ENCODE measurements at regions not wholly inside any gene's neighbourhood (a gene's known extent, or its start where the extent isn't known, plus 50 kb on each side); places are given as distances from the start of the nearest gene placed in this dataset.

GRCh38 chr5:3680821-3681220 is 85.2 kb downstream of the IRX1 start:
- Histone ChIP-seq H3K79me1 (ENCODE audit: insufficient read depth, low read depth, low read length, poor library complexity, severe bottlenecking) (no peaks in the 10 kb centered on the region), H2BK20ac (ENCODE audit: low read depth, low read length, poor library complexity, severe bottlenecking) (no peak overlapping the region), H3K9ac (ENCODE audit: extremely low read depth, insufficient read length, low read length) (no peak overlapping the region), H3K56ac (ENCODE audit: insufficient read length, low read depth, low read length) (no peak overlapping the region), H2AK5ac (ENCODE audit: insufficient read length, low read length) (no peak overlapping the region), H3K23me2 (ENCODE audit: insufficient read length, low read depth, low read length, poor library complexity, severe bottlenecking) (no peaks in the 10 kb centered on the region), H2BK120ac (ENCODE audit: low read depth, low read length, poor library complexity, severe bottlenecking) (no peak overlapping the region), H3K23ac (ENCODE audit: insufficient read length, low read depth, low read length) (no peak overlapping the region), H3K27ac (ENCODE audit: insufficient read length, low read depth, low read length) (no peak overlapping the region), H3K4me2 (ENCODE audit: insufficient read depth, insufficient read length, low read length) (no peak overlapping the region), H3K9me3 (ENCODE audit: control insufficient read depth, low read depth, low read length) (no peaks in the 10 kb centered on the region), H4K20me1 (ENCODE audit: control insufficient read depth, insufficient read depth, insufficient read length) (no peaks in the 10 kb centered on the region), H4K5ac (ENCODE audit: insufficient read length, low read depth, low read length) (no peak overlapping the region), H3K14ac (ENCODE audit: insufficient read depth, low read length) (no peak overlapping the region), H3K18ac (ENCODE audit: insufficient read length, low read depth, low read length) (no peak overlapping the region), H2BK5ac (ENCODE audit: insufficient read length, low read length) (no peak overlapping the region), H3K27me3 (ENCODE audit: insufficient read depth, low read length) (no peaks in the 10 kb centered on the region; the same call in 1 of the 2 replicates), H4K91ac (ENCODE audit: insufficient read length, low read depth, low read length) (no peak overlapping the region), H3K79me2 (ENCODE audit: insufficient read depth, low read length) (no peaks in the 10 kb centered on the region), H3K4ac (ENCODE audit: low read depth, low read length) (no peak overlapping the region), H2AFZ (ENCODE audit: low read length) (no peak overlapping the region), H2BK15ac (ENCODE audit: low read depth, low read length) (no peak overlapping the region), H3K4me1 (ENCODE audit: insufficient read depth, low read length) (peaks cover 4% of the 10 kb centered on the region; the same call in 1 of the 2 replicates), H2BK12ac (ENCODE audit: insufficient read length, low read depth, low read length) (no peak overlapping the region), H3T11ph (ENCODE audit: low read length) (no peak overlapping the region), H4K8ac (replicated peaks; ENCODE audit: insufficient read length, low read depth, low read length) (no peak overlapping the region)
- TF ChIP-seq CTCF (conservative IDR thresholded peaks at IDR 0.05), result no peak
- Mint-ChIP-seq H3K4me3 (no peak overlapping the region), H3K27ac (no peak overlapping the region), H3K9me3 (no peaks in the 10 kb centered on the region; a peak in 1 of 5 replicates), H3K27me3 (ENCODE audit: low read depth) (no peaks in the 10 kb centered on the region; the same call in none of the 2 replicates), H3K4me1 (peaks cover 10% of the 10 kb centered on the region in 2 experiments), H3K36me3 (ENCODE audit: insufficient read depth in 1 of 3, low read depth in 3 of 3) (no peaks in the 10 kb centered on the region)
- no CpG with 5 or more reads among the region's 5 CpGs for WGBS (ENCODE audit: extremely low coverage, insufficient read length, low lambda C conversion rate)
- DNase-seq, result no peak

Measured in H9 (cell line).